GM21737 (cell line): ENCODE measurements at regions not wholly inside any gene's neighbourhood (a gene's known extent, or its start where the extent isn't known, plus 50 kb on each side); places are given as distances from the start of the nearest gene placed in this dataset.

ENCODE experiments used
- ATAC-seq: cut with Tn5 transposase; IDR thresholded peaks from one replicate; pipeline ENCODE4 v1.9.1; 2021; ENCODE audit warnings: mild to moderate bottlenecking, moderate library complexity; ENCODE audit not compliant: unreplicated experiment

DNA sequence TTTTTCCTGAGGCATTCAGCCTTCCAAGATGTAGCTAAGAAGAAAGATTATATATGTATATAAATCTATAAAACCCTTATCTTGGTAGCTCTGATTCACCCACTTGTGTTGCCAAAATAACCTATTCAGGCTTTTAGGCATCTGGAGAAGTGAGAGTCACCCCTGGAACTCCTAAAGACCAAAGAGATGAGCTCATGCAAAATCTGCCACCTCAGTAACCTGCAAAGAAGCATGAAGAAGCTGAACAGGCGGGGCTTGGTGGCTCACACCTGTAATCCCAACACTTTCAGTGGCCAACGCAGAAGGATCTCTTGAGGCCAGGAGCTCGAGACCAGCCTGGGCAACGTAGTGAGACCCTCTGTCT is 393.7 kb downstream of the FOXO1 start:
- ATAC-seq, result no peak

- no peak for ATAC-seq
Measured at GRCh38 chr13:40273253-40274025, 393.0 kb downstream of the FOXO1 start.

DNA sequence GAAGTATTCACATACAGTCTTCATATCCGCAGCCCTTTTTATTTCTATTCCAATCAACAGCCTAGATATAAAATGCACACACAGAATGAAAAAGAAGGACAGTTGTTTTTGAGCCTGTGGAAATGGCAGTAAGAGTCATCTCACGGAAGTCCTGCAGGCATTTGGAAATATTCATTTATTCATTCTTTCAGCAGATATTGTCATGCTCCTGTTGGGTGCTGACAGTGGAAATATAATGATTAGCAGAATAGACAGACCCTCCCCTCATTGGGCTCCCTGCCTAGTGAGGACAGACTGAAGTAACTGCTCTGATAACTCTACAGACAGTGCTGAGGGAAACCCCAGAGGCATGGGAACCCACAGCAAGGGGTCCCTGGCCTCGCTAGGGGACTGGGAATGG is 392.3 kb downstream of the FOXO1 start:
- ATAC-seq, result no peak

- no peak for ATAC-seq
Measured at GRCh38 chr13:40275155-40275554, 391.3 kb downstream of the FOXO1 start.

DNA sequence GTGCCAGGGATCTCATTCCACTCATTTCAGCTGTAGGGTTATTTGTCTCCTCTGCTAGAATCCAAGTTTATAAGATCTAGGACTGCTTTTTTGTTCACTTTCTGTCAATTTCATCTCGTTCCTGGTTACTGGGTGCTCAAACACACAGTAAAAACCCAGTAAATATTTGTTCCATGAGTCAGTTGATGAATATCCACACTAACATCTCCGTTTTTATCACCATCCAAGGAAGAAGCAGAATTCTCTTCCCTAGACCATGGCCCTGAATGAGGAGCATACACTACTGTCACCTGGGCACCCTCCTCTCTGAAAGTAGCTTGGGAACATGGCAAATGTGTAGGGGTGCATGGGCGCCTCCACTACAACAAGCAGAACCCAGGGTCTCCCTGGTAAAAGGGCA is 390.8 kb downstream of the FOXO1 start:
- ATAC-seq, result no peak

DNA sequence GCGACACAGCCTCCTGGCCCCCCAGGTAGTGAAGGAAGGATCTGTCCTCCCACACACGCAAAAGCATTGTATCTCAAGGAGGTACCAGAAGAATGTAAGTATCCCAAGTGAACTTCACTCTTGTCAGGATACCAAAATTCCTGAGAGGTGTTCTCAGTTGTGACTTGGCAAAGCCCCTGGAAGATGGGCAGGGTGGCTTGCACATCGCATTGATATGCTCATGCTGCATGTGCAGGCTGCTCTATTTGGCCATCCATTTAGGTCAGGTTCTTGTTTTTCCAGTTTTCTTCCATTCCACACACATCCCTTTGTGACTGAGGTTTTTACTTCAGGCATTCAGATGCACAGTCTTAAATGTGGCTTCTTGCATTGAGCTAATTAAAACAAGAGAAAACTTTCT is 382.8 kb downstream of the FOXO1 start:
- no peak for ATAC-seq

GRCh38 chr13:40285634-40286033 is 380.8 kb downstream of the FOXO1 start:
- no peak for ATAC-seq

DNA sequence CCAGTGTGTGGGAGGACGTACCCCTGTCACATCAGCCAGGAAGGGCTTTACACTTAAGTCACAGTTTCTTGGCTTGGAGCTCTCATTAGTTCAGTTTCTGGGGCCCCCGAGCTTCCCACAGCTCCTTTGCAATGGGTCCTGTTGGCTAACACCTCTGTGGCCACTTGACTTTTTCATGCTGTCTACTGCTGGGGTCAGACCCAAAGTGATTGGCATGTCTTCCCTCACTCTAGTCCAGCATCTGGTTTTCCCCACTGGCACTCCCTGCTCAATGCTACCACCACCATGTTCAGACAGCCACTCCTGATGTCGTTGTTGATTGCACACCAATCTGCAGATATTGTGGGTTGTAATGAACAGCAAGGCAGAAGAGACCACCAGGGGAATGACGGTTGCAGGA is 379.0 kb downstream of the FOXO1 start:
- no peak for ATAC-seq

GRCh38 chr13:40288259-40288658 is 378.2 kb downstream of the FOXO1 start:
- ATAC-seq, result no peak

DNA sequence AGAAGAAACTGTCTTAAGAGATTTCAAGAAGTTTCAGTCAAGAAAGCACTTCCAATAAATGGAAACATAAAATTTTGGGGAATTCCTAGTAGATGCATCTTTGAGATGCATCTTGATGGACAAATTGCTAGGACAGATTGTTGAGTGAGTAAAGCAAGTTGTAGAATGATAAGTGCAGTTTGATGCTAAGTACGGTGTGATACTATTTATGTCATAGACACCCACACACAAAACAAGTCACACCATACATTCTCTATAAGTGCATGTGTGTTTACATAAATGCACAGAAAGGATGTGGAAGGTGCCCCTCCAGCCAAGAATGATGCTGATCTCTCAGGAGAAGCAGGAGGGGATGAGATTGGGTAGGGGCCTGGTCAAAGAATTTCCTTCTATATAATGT is 375.7 kb downstream of the FOXO1 start:
- no peak for ATAC-seq

GRCh38 chr13:40292108-40292507 is 374.3 kb downstream of the FOXO1 start:
- no peak for ATAC-seq

DNA sequence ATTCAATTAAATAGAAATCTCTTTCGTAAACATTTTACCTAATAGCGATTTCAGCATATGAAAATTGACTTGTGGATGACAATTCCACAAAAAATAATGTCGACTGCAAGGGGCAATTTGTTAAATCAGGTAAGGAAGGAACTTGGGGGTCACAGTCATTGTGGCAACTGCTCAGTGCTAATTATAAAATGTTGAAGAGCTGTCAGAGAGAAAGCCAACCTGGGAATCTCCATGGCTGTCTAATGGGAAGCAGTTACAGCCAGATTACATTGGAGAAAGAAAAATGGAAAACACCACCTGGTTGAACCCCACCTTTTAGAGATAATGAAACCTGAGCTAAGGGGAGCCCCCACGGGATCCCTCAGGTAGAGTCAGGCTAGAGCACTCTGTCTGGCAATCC is 373.9 kb downstream of the FOXO1 start:
- ATAC-seq, result no peak

- no peak for ATAC-seq
Measured at GRCh38 chr13:40302351-40302750, 364.1 kb downstream of the FOXO1 start.

DNA sequence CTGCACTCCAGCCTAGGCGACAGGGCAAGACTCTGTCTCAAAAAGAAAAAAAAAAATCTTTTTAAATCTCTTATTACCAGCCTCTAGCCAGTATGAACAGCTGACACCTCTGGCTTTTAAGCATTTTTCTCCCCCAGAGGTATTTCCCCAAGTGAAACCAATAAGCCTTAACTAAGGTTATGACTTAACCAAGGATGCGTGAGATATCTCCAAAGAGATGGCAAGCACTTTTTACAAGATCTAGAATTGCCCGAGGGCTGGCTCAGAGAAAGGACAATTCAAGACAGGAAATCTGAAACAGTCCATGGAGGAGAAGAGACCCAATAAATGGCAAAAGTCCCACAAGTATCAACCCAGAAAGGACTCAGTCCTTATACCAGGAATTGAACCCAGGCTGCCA is 362.1 kb downstream of the FOXO1 start:
- no peak for ATAC-seq

- ATAC-seq, result no peak
Measured at GRCh38 chr13:40306817-40307216, 359.6 kb downstream of the FOXO1 start.

- ATAC-seq, result no peak
Measured at GRCh38 chr13:40309881-40310280, 356.6 kb downstream of the FOXO1 start.

GRCh38 chr13:40311356-40312101 is 354.9 kb downstream of the FOXO1 start:
- ATAC-seq, result no peak

DNA sequence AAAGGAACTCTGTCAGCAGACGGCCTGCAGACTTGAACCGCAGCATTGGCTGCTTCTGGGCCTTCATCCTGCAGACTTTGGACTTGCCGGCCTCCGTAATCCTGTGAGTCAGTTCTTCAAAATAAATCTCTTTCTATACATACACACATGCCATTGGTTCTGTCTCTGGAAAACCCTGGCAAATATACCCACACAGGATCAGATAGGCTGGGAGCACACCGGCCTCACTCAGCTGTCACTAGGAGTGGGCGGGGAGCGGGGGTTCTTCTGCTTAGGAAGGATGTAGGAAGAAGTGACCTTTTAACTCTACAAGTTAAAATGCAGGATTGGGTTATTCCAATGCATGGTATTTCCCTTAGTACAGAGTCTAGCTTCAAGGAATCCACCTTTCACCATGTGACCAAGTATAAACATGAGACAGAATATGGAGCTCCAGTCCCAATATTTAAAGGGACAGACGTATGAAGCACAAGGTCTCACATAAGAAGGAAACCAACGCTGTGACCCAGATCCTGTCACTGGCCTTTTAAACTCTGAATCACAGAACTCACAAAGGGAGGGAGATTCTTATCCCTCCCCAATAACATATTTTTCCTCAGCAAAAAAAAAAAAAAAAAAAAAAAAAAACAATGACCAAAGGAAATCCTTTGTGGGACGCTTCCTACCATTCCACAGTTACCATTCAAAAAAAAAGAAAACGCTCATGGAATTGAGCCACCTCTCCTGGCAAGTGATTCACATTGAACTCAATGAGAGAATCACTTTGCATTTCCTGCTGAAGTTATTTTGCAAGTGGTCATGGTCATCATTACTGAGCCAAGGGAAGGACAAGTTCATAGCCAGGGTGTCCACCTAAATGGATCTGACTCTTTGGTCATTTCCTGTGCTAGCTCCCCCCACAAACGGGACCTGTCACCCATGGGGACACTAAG is 352.9 kb downstream of the FOXO1 start:
- ATAC-seq, result no peak

- ATAC-seq, result no peak
Measured at GRCh38 chr13:40315416-40316064, 350.9 kb downstream of the FOXO1 start.

DNA sequence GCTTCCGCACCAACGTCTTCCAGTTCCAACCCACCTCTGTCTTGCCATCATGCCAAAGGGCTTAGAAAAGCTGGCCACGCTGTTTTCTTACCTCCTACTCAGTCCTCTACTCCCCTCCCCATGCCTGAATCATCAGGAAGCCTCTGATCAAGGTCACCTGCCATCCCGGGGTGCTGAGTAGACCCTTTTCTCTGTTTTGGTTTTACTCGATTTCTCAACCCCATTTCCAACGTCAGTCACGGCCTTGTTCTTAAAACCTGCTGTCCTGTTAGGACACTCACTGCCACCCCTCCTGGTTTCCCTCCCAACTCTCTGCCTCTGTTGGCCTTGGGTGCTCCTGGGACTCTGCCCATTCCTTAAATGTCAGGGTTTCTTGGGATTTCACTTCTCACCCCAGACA is 350.1 kb downstream of the FOXO1 start:
- ATAC-seq, result no peak

DNA sequence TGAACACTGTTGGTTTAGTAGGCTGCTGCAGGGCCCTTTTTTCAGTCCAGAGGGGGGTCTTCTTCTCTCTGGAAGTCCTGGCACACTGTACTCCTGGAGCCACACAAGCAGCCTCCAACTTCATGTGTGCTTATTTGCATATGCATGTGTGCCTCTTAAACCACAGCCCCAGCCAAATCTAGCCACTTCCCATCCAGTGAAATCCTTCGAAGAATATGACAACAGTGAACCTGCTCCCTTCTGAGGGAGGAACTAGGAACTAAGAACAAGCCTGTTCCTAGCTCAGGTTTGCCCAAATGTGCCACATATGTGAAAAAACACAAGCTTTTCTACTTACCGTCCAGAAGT is 348.5 kb downstream of the FOXO1 start:
- no peak for ATAC-seq
